GM12878 (cell line): ENCODE measurements at regions not wholly inside any gene's neighbourhood (a gene's known extent, or its start where the extent isn't known, plus 50 kb on each side); places are given as distances from the start of the nearest gene placed in this dataset.

Experiments used
- ATF3 ChIP-seq: IDR thresholded peaks from 2 replicates; pipeline ENCODE4 v1.6.1; 2011; ENCODE audit warnings: low read depth, mild to moderate bottlenecking, low read length, moderate library complexity, borderline replicate concordance; ENCODE audit errors: extremely low read depth
- CBFB ChIP-seq: IDR thresholded peaks from 2 replicates; pipeline ENCODE4 v1.6.1; 2016; ENCODE audit warnings: antibody characterized with exemption, low read depth
- CEBPZ ChIP-seq: fragments of 150-350 bp; IDR thresholded peaks from 2 replicates; pipeline ENCODE4 v1.6.1; 2016; ENCODE audit warnings: low read depth, low read length
- CTCF ChIP-seq, 3 experiments: IDR thresholded peaks in 2 of 3; conservative IDR thresholded peaks in 1 of 3; 2 replicates each; pipeline ENCODE4 v1.5.1; 2011; ENCODE audit warnings: low read depth in 3 of 3, low read length in 3 of 3, mild to moderate bottlenecking in 3 of 3, control low read depth in 2 of 3, moderate library complexity in 2 of 3, inconsistent platforms in 1 of 3, mixed read lengths in 1 of 3; ENCODE audit not compliant: control insufficient read depth in 2 of 3, insufficient read depth in 1 of 3; ENCODE audit errors: extremely low read depth in 1 of 3
- MEF2B ChIP-seq: fragments of 450-650 bp; IDR thresholded peaks from 2 replicates; pipeline ENCODE4 v1.6.1; 2018; ENCODE audit warnings: mild to moderate bottlenecking, moderate library complexity; ENCODE audit not compliant: partially characterized antibody, poor library complexity, severe bottlenecking
- NR2C1 ChIP-seq: fragments of 450-650 bp; IDR thresholded peaks from 2 replicates; pipeline ENCODE4 v1.6.1; 2017; ENCODE audit warnings: antibody characterized with exemption, mild to moderate bottlenecking, moderate library complexity
- TCF7 ChIP-seq: IDR thresholded peaks from 2 replicates; pipeline ENCODE4 v1.6.1; 2014; ENCODE audit warnings: antibody characterized with exemption, borderline replicate concordance
- USF2 ChIP-seq: IDR thresholded peaks from 2 replicates; pipeline ENCODE4 v1.6.1; 2011; ENCODE audit warnings: low read depth, low read length, improper control_type of control experiment, borderline replicate concordance
- ZBTB11 ChIP-seq: fragments of 450-650 bp; formaldehyde crosslinking; IDR thresholded peaks from 2 replicates; pipeline ENCODE4 v1.5.0; 2022; ENCODE audit warnings: mild to moderate bottlenecking, missing genetic modification characterization
- ZNF274 ChIP-seq: IDR thresholded peaks from one replicate; pipeline ENCODE4 v1.8.0; 2011; ENCODE audit not compliant: insufficient read length, insufficient read depth

- TF ChIP-seq USF2 (no peak), ZNF274 (no peak), CTCF (IDR thresholded peaks at IDR 0.05 in 2 of 3, conservative IDR thresholded peaks at IDR 0.05 in 1 of 3; ENCODE audit: control insufficient read depth in 2 of 3, extremely low read depth in 1 of 3, insufficient read depth in 1 of 3, low read depth in 3 of 3, low read length in 3 of 3) (no peak), ZBTB11 (no peak), CEBPZ (no peak), MEF2B (no peak), CBFB (no peak), ATF3 (no peak), TCF7 (no peak), NR2C1 (no peak)
Measured at GRCh38 chr21:27645285-27645684, 678.4 kb upstream of the ADAMTS5 start.
